ENCODE measurements at regions not wholly inside any gene's neighbourhood (a gene's known extent, or its start where the extent isn't known, plus 50 kb on each side); places are given as distances from the start of the nearest gene placed in this dataset.
"Not testable (repeated sequence)": the region's sequence is repeated elsewhere in the genome, so short reads cannot be mapped to it uniquely, and the experiment has no call there.

GRCh38 chr10:63054889-63055611 is 78.1 kb upstream of the NRBF2 start:
- Mint-ChIP-seq H3K27ac (no peak overlapping the region), H3K4me3 (ENCODE audit: low read depth) (no peak overlapping the region), H3K9me3 (ENCODE audit: low read depth) (peaks cover 2% of the 10 kb centered on the region), H3K4me1 (ENCODE audit: low read depth) (no peaks in the 10 kb centered on the region), H3K36me3 (ENCODE audit: insufficient read depth) (no peaks in the 10 kb centered on the region), H3K27me3 (no peaks in the 10 kb centered on the region)
- TF ChIP-seq CTCF (IDR thresholded peaks at IDR 0.05; ENCODE audit: unreplicated experiment) = no peak
- no peak for DNase-seq (ENCODE audit: low spot score, unreplicated experiment)

GRCh38 chr10:63052083-63052482 is 81.0 kb upstream of the NRBF2 start:
- peaks cover 5% of the 10 kb centered on the region for H3K9me3 Mint-ChIP-seq (ENCODE audit: low read depth)
- TF ChIP-seq CTCF (IDR thresholded peaks at IDR 0.05; ENCODE audit: unreplicated experiment) = no peak
- no peaks in the 10 kb centered on the region for H3K4me1 Mint-ChIP-seq (ENCODE audit: low read depth)
- H3K27ac Mint-ChIP-seq = no peak overlapping the region
- DNase-seq (ENCODE audit: low spot score, unreplicated experiment) = no peak
- H3K4me3 Mint-ChIP-seq (ENCODE audit: low read depth) = no peak overlapping the region
- no peaks in the 10 kb centered on the region for H3K36me3 Mint-ChIP-seq (ENCODE audit: insufficient read depth)
- no peaks in the 10 kb centered on the region for H3K27me3 Mint-ChIP-seq

GRCh38 chr10:63042256-63042655 is 90.9 kb upstream of the NRBF2 start:
- peaks cover 13% of the 10 kb centered on the region for H3K9me3 Mint-ChIP-seq (ENCODE audit: low read depth)
- H3K4me3 Mint-ChIP-seq (ENCODE audit: low read depth) = no peak overlapping the region
- H3K27ac Mint-ChIP-seq = no peak overlapping the region
- no peaks in the 10 kb centered on the region for H3K4me1 Mint-ChIP-seq (ENCODE audit: low read depth)
- peaks cover under 1% of the 10 kb centered on the region for H3K36me3 Mint-ChIP-seq (ENCODE audit: insufficient read depth)
- no peaks in the 10 kb centered on the region for H3K27me3 Mint-ChIP-seq
- no peak for TF ChIP-seq CTCF (IDR thresholded peaks at IDR 0.05; ENCODE audit: unreplicated experiment)
- no peak for DNase-seq (ENCODE audit: low spot score, unreplicated experiment)

DNA sequence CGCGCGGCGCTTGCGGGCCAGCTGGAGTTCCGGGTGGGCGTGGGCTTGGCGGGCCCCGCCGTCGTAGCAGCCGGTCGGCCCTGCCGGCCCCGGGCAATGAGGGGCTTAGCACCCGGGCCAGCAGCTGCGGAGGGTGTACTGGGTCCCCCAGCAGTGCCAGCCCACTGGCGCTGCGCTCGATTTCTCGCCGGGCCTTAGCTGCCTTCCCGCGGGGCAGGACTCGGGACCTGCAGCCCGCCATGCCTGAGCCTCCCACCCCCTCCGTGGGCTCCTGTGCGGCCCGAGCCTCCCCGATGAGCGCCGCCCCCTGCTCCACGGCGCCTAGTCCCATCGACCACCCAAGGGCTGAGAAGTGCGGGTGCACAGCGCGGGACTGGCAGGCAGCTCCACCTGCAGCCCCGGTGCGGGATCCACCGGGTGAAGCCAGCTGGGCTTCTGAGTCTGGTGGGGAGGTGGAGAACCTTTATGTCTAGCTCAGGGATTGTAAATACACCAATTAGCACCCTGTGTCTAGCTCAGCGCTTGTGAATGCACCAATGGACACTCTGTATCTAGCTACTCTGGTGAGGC is 99.4 kb upstream of the NRBF2 start:
- H3K27me3 Mint-ChIP-seq; DNase-seq (ENCODE audit: low spot score, unreplicated experiment); H3K4me1 Mint-ChIP-seq (ENCODE audit: low read depth); H3K4me3 Mint-ChIP-seq (ENCODE audit: low read depth); H3K27ac Mint-ChIP-seq; H3K36me3 Mint-ChIP-seq (ENCODE audit: insufficient read depth); H3K9me3 Mint-ChIP-seq (ENCODE audit: low read depth): not testable (repeated sequence)

- H3K4me3 Mint-ChIP-seq (ENCODE audit: low read depth) = no peak overlapping the region
- DNase-seq (ENCODE audit: low spot score, unreplicated experiment) = no peak
- H3K27me3 Mint-ChIP-seq = no peaks in the 10 kb centered on the region
- TF ChIP-seq CTCF (IDR thresholded peaks at IDR 0.05; ENCODE audit: unreplicated experiment) = no peak
- H3K27ac Mint-ChIP-seq = no peak overlapping the region
- peaks cover 5% of the 10 kb centered on the region for H3K9me3 Mint-ChIP-seq (ENCODE audit: low read depth)
- no peaks in the 10 kb centered on the region for H3K4me1 Mint-ChIP-seq (ENCODE audit: low read depth)
- no peaks in the 10 kb centered on the region for H3K36me3 Mint-ChIP-seq (ENCODE audit: insufficient read depth)
These were observed 102.6 kb upstream of the NRBF2 start for GRCh38 chr10:63030536-63030935.

DNA sequence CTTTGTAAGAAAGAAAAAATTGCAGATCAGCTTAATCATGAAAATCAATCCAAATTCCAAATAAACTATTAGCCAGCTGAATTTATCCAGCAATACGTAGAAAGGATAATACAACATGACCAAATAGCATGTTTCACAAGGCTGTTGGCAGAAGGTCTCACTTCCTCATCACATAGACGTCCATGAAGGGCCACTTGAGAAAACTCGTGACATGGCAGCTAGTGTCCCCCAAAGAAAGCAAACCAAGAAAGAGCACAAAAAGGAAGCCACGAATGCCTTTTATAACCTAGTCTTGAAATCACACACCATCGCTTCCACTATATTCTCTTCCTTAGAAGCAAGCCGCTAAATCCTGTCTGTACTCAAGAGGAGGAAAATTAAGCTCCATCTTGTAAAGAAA is 105.6 kb upstream of the NRBF2 start:
- DNase-seq (ENCODE audit: low spot score, unreplicated experiment) = no peak
- H3K4me1 Mint-ChIP-seq (ENCODE audit: low read depth) = no peaks in the 10 kb centered on the region
- no peak overlapping the region for H3K4me3 Mint-ChIP-seq (ENCODE audit: low read depth)
- no peaks in the 10 kb centered on the region for H3K36me3 Mint-ChIP-seq (ENCODE audit: insufficient read depth)
- H3K9me3 Mint-ChIP-seq (ENCODE audit: low read depth) = no peaks in the 10 kb centered on the region
- H3K27me3 Mint-ChIP-seq = no peaks in the 10 kb centered on the region
- H3K27ac Mint-ChIP-seq = no peak overlapping the region
- TF ChIP-seq CTCF (IDR thresholded peaks at IDR 0.05; ENCODE audit: unreplicated experiment) = no peak

Measured in progenitor cell of endocrine pancreas (in vitro differentiated cells).